GM12873 (cell line): ENCODE measurements at regions not wholly inside any gene's neighbourhood (a gene's known extent, or its start where the extent isn't known, plus 50 kb on each side); places are given as distances from the start of the nearest gene placed in this dataset.

Experiments used
- CTCF ChIP-seq: IDR thresholded peaks from 2 replicates; pipeline ENCODE4 v1.5.1; 2012; ENCODE audit warnings: low read depth, mild to moderate bottlenecking, moderate library complexity, low read length, control low read depth; ENCODE audit not compliant: insufficient read depth; ENCODE audit errors: missing control alignments

GRCh38 chr3:31425401-31425800, 107.3 kb upstream of the STT3B start:
- no peak for TF ChIP-seq CTCF

GRCh38 chr3:31427623-31428022, 105.1 kb upstream of the STT3B start:
- TF ChIP-seq CTCF = no peak

GRCh38 chr3:31431321-31431720, 101.4 kb upstream of the STT3B start:
- no peak for TF ChIP-seq CTCF

GRCh38 chr3:31432897-31433678, 99.6 kb upstream of the STT3B start:
- TF ChIP-seq CTCF = no peak

GRCh38 chr3:31433679-31433992, 99.1 kb upstream of the STT3B start:
- no peak for TF ChIP-seq CTCF

GRCh38 chr3:31434819-31435218, 97.9 kb upstream of the STT3B start:
- no peak for TF ChIP-seq CTCF

GRCh38 chr3:31436830-31437229, 95.9 kb upstream of the STT3B start:
- no peak for TF ChIP-seq CTCF
